ENCODE measurements at regions not wholly inside any gene's neighbourhood (a gene's known extent, or its start where the extent isn't known, plus 50 kb on each side); places are given as distances from the start of the nearest gene placed in this dataset.

- TF ChIP-seq, protein P1, sequence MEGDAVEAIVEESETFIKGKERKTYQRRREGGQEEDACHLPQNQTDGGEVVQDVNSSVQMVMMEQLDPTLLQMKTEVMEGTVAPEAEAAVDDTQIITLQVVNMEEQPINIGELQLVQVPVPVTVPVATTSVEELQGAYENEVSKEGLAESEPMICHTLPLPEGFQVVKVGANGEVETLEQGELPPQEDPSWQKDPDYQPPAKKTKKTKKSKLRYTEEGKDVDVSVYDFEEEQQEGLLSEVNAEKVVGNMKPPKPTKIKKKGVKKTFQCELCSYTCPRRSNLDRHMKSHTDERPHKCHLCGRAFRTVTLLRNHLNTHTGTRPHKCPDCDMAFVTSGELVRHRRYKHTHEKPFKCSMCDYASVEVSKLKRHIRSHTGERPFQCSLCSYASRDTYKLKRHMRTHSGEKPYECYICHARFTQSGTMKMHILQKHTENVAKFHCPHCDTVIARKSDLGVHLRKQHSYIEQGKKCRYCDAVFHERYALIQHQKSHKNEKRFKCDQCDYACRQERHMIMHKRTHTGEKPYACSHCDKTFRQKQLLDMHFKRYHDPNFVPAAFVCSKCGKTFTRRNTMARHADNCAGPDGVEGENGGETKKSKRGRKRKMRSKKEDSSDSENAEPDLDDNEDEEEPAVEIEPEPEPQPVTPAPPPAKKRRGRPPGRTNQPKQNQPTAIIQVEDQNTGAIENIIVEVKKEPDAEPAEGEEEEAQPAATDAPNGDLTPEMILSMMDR (IDR thresholded peaks at IDR 0.05; ENCODE audit: insufficient read depth, low read length, poor library complexity, severe bottlenecking), result no peak
- TF ChIP-seq EZH2phosphoT487 (conservative IDR thresholded peaks at IDR 0.05; ENCODE audit: low read length), result no peak
Observed at GRCh38 chr1:209516771-209517680, 66.5 kb upstream of the CAMK1G start.

Data from SU-DHL-6 (cell line).